Ureter (tissue), 1 donor: ENCODE measurements at regions not wholly inside any gene's neighbourhood (a gene's known extent, or its start where the extent isn't known, plus 50 kb on each side); places are given as distances from the start of the nearest gene placed in this dataset.

Experiments used
- DNase-seq: peaks from one replicate; pipeline ENCODE4 v3.0.0-alpha.2; 2020; ENCODE audit warnings: low spot score
- donor health status: DM: yes; HTN: yes; CAD: no.

GRCh38 chr6:82015043-82015442, 232.5 kb downstream of the IBTK start:
- DNase-seq = no peak

DNA sequence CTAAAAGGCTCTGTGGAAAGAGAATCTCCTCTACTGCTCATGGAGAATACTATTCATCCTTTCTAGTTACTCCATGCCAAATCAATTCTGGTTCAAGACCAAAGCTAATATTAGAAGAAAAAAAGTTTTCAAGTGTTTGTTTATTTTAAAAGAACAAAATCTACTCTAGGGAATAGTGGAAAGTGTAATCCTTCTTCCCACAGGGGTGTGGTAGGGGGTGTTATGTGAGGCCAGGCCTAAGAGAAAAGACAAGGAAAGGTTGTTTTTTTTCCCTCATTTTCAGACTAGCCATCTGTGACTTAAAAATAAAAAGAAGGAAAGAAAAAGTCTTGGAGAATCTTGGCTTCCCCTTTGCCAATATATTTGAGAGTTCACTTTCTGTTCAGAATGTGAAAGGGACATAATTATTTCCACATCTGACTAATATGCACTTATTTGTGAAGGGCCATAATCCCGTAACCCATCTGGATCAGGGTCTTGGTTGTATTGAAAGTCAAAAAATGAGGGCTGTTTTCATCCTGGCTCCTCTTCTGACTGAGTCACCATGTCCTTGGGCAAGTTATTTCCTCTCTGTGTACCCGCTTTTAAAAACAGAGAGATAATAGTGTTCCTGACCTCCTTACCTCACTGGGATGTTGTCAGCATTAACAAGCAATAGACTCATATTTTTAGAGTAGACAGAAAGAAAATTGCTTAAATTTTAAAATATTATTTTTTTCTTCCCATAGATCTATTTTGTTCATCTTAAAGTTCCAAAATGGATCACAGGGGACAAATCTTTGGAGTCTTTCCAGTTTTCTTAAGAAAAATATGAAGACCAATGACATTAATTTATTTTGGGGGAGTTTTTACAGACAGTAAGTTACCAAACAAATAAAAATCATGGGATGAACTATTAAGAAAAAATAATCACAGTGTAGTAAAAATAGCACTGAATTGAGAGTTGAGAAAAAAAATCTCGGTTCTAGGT, 233.7 kb downstream of the IBTK start:
- DNase-seq = no peak

- DNase-seq = no peak
Observed at GRCh38 chr6:82006027-82006738, 241.4 kb downstream of the IBTK start.

DNA sequence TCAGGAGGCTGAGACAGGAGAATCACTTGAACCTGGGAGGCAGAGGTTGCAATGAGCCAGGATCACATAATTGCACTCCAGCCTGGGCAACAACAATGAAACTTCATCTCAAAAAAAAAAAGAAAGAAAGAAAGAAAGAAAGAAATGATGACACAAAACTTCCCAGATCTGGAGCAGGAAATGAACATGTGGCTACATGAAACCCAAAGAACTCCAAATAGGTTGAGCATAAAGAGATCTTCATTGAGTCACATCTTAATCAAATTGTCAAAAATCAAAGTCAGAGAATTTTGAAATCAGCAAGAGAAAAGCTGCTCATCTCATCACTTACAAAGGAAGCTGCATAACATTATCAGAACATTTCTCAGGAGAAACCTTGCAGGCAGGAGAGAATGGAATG, 247.0 kb downstream of the IBTK start:
- no peak for DNase-seq

- DNase-seq = no peak
Observed at GRCh38 chr6:81999826-82000225, 247.3 kb upstream of the TENT5A start.

GRCh38 chr6:81999270-81999669, 246.8 kb upstream of the TENT5A start:
- DNase-seq = no peak

- no peak for DNase-seq
Observed at GRCh38 chr6:81998432-81998831, 246.0 kb upstream of the TENT5A start.

- DNase-seq = no peak
Observed at GRCh38 chr6:81997090-81997926, 244.8 kb upstream of the TENT5A start.

DNA sequence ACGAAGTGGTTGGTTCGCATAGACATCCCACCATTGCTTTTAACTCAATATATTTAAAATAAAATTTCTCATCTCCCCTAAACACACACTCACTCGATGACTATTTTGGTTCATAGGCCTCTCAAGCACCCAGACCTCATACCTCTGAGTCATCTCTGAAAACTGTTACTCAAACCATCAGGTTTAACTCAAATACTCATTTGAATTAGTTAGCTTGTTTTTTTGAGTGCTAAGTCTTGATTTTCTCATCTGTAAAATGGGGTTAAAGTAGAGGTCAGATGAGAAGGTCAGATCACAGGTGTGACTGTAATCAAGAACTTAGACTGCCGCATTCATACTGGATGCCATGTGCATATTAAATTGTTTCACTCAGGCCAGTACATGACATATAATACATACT, 243.9 kb upstream of the TENT5A start:
- no peak for DNase-seq

- DNase-seq = no peak
Observed at GRCh38 chr6:81995548-81996289, 243.2 kb upstream of the TENT5A start.

- no peak for DNase-seq
Observed at GRCh38 chr6:81988871-81989270, 236.4 kb upstream of the TENT5A start.

DNA sequence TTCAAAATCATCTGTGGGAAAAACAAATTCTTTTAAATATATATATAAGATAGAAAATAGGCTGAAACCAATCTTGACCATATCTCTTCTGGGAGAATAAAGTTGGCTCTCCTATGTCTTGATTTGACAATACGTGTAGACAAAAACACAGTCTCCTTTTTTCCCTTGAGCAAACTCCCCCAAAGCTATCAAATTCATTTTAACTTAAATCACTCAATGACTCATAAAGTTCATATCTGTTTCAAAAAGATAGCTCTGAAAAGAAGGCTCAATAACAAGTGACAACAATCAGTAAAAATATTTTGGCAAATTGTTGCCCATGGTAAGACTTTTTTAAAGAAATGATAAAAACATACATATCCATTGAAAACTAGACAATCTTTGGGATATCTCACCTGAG, 236.0 kb upstream of the TENT5A start:
- DNase-seq = no peak

DNA sequence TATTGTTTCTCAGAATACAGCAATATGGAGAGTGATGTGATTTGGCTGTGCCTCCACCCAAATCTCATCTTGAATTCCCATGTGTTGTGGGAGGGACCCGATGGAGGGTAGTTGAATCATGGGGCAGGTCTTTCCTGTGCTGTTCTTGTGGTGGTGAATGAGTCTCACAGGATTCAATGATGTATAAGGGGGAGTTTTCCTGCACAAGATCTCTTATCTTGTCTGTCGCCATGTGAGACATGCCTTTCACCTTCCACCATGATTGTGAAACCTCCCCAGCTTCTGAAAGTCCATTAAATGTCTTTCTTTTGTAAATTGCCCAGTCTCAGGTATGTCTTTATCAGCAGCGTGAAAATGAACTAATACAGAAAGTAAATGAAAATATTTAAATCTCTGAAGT, 234.8 kb upstream of the TENT5A start:
- no peak for DNase-seq

DNA sequence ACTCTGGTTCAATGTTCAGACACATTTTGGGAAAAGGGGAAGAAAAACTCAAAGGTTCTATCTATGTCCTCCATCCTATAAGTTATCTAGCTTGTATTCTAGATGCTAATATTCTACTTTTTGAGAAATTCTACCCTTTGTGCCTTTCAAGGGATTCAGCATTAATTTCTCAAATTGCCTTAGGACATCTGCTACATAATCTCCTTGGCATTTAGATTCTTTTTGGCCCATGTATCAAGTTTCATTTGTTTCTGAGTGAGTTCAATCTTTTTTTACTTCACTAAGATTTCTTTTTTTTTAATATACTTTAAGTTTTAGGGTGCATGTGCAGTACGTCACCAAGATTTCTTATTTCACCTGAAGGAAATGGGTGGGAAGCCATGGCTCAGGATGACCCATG, 232.7 kb upstream of the TENT5A start:
- DNase-seq = no peak

DNA sequence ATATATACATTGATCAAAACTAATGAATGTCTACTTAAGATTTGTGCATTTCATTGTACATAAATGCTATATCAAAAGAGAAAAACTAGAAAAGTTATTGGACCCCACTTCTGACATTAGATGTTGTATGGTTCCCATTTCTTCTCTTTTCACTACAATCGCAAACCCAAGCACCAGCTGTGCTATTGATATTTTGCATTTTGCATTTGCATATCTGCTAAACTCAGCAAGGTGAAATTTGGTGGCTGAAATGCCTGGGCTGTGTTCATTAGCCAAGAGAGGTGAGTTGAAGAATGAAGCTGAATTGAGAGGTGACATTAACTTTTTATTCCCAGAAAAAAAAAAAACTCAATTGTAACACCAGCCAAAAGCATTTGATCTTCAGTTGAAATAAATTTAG, 232.1 kb upstream of the TENT5A start:
- DNase-seq = no peak

DNA sequence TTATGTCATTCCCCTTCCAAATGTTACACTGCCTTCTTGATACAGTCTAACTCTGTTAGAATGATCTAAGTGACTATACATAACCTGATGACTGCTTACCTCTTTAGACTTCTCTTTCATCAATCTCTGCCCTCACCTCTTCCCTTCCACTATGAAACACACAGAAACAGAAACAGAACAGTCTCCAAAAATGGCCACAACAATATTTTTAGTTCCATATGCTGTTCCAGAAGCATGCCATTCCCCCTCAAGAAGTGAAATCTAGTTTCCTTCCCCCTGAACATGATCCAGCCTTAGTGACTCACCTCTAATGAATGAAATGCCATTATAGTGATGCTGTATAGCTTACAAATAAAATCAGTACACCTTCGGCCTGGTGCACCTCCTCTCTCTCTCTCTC, 229.3 kb upstream of the TENT5A start:
- DNase-seq = no peak

- DNase-seq = no peak
Observed at GRCh38 chr6:81979767-81980166, 227.3 kb upstream of the TENT5A start.

DNA sequence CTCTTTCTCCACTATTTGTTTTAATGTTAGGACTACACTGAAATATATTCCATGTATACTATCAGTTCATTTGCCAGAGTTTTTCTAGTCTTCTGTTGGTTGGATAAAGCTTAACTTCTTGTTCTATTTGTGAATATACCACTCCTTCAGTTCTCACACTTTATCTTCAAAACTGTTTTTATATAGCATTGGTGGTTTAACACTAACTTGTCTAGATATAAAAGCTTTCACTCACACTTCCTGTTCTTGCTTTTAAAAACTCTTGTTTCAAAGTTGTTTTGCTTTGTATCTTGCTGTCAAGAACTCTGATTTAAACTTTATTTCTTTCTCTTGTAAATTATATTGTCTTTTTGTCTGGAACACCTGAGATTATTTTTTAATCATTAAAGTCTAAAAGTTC, 226.8 kb upstream of the TENT5A start:
- no peak for DNase-seq

DNA sequence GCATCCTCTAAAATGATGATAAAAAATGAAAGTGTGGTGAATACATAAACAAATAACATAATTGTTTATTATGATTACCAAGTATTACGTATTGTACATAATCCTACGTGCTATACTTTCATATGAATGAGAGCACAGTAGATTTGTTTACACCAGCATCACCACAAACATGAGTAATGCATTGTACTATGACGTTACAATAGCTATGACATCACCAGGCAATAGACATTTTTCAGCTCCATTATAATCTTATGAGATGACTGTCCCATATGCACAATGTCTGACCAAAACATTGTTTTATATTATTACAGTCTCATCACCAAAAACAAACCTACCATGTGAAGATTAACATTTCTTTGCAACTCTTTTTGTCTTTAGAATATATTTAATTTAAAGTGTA, 225.7 kb upstream of the TENT5A start:
- no peak for DNase-seq

DNA sequence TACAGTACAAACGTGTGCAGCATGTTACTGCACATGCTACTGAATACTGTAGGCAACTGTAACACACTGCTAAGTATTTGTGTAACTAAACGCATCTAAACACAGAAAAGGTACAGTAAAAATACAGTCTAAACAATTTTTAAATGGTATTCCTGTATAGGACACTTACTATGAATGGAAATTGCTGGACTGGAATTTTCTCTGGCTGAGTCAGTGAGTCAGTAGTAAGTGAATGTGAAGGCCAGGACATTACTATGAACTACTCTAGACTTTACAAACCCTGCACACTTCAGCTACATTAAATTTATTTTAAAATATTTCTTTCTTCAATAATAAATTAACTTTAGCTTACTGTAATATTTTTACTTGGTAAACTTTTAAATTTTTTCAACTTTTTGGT, 225.0 kb upstream of the TENT5A start:
- no peak for DNase-seq

DNA sequence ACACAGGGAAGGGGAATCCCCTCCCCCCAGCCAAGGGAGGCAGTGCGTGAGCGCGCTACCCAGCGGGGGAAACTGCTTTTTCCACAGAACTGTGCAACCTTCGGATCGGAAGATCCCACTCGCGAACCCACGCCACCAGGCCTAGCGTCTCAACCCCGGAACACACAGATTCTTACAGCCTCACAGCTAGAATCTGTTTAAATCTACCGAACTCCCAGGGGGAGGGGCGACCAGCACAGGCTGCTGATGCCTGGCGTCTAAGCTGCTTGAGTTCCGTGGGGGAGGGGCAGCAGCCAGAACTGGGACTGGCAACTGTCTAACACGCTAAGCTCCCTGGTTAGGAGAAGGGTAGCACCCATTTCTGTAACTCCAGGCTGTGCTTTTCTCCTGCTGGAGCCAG, 217.3 kb upstream of the TENT5A start:
- DNase-seq = no peak

GRCh38 chr6:81969011-81969410, 216.5 kb upstream of the TENT5A start:
- no peak for DNase-seq
